ENCODE measurements at regions not wholly inside any gene's neighbourhood (a gene's known extent, or its start where the extent isn't known, plus 50 kb on each side); places are given as distances from the start of the nearest gene placed in this dataset.

DNA sequence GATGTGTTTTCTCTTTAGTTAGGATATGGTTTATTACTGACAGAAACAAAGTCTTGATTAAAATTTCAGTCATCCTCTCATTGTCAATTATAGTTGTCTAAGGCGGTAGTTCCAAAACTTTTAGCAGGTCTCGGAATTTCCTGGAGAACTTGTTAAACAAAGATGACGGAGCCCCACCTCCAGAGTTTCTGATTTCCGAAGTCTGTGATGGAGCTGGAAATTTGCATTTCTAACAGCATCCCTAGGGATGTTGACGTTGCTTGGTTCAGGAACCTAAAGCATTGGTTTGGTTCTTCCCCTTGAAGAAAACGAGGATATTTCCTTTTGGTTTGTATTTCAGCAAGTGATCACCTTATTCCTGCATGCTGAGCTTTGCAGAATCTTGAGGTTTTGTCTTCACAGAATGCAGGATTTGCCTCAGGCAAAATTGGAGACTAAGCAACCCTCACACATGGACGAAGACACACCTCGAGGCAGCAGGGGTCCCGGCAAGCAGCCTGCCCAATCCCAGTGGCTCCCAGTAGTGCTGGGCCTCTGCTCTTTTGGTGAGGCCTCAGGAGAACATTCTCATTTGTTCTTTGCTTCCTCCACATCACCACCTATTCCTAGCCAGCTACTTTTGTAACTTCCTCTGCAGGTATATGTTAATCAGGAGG is 187.1 kb upstream of the PHACTR1 start:
- no peak overlapping the region for H3K27ac Mint-ChIP-seq
- TF ChIP-seq FOXJ3 (CRISPR knock-in tag; IDR thresholded peaks at IDR 0.05; ENCODE audit: borderline replicate concordance): no peak
- TF ChIP-seq GTF2I (CRISPR knock-in tag; conservative IDR thresholded peaks at IDR 0.05): no peak
- TF ChIP-seq ZNF317 (CRISPR knock-in tag; IDR thresholded peaks at IDR 0.05; ENCODE audit: borderline replicate concordance, low read depth): no peak

DNA sequence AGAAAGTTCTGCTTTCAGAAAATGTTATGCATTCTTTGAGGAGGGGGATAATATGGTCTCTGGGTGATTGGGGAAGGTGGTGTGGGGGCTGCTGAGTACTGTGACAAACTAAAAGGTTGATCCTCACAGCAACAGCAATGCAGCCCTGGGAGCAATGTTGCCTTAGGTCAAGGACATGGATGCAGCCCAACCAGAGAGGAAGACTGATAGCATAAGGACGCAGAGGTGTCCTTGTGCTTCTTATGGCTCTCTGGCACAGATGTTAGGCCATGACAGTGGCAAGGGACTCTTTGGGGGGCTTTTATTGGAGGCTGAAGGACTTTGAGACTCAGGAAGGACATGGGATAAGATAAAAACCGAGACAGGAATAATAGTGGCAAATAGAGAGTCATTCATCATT is 186.2 kb upstream of the PHACTR1 start:
- H3K36me3 Mint-ChIP-seq: no peaks in the 10 kb centered on the region
- CTCF ChIA-PET: no interaction called here
- TF ChIP-seq CBFB (CRISPR knock-in tag; IDR thresholded peaks at IDR 0.05; ENCODE audit: low read depth) (no peak), GABPB1 (CRISPR knock-in tag; IDR thresholded peaks at IDR 0.05) (no peak), RORB (CRISPR knock-in tag; IDR thresholded peaks at IDR 0.05) (no peak)
- ATAC-seq: no peak
- H3K4me3 Mint-ChIP-seq: no peak overlapping the region
- no peak overlapping the region for H3K27ac Mint-ChIP-seq
- DNase-seq (ENCODE audit: low spot score): no peak
- H3K9me3 Mint-ChIP-seq: no peaks in the 10 kb centered on the region
- POLR2A ChIA-PET: no interaction called here
- no peaks in the 10 kb centered on the region for H3K27me3 Mint-ChIP-seq (ENCODE audit: low read depth)
- H3K4me1 Mint-ChIP-seq: peaks cover 21% of the 10 kb centered on the region

More for the DNA sequence above, 187.1 kb upstream of the PHACTR1 start:
- Mint-ChIP-seq H3K4me3 (no peak overlapping the region), H3K36me3 (no peaks in the 10 kb centered on the region), H3K4me1 (peaks cover 21% of the 10 kb centered on the region), H3K9me3 (peaks cover 2% of the 10 kb centered on the region), H3K27me3 (ENCODE audit: low read depth) (no peaks in the 10 kb centered on the region)
- CTCF ChIA-PET: interaction anchor here (0.7 kb wide), 1 partner anchor 25 kb away, joined by 4 read pairs; no protein-coding TSS in a partner anchor
- peak; percentile 81 for ATAC-seq
- DNase-seq (ENCODE audit: low spot score): peak; percentile 13
- POLR2A ChIA-PET: no interaction called here

DNA sequence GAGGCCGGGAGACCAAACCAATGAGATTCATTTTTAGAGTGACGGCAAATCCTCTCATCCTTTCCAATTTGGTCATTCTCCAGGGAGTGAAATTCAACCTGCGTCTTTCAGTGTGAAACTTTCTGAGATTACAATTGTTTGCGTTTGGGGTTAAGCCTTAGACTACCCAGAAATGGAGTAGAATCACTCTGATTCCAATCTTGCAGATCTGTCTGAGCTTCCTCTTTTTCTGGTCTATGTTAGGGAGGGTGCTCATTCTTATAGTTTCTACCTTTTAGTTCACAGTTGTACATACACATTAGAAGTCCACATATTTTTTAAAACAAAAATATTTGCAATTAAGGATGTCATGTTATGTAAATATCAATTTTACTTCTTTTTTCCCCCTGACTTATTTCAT is 183.0 kb upstream of the PHACTR1 start:
- Mint-ChIP-seq H3K4me3 (no peak overlapping the region), H3K4me1 (peaks cover 16% of the 10 kb centered on the region), H3K9me3 (no peaks in the 10 kb centered on the region), H3K36me3 (no peaks in the 10 kb centered on the region), H3K27ac (no peak overlapping the region), H3K27me3 (ENCODE audit: low read depth) (no peaks in the 10 kb centered on the region)
- ChIA-PET POLR2A (no interaction called here), CTCF (no interaction called here)
- ATAC-seq (no peak), DNase-seq (ENCODE audit: low spot score) (no peak)
- no peak for TF ChIP-seq TP53 (CRISPR knock-in tag; IDR thresholded peaks at IDR 0.05)

DNA sequence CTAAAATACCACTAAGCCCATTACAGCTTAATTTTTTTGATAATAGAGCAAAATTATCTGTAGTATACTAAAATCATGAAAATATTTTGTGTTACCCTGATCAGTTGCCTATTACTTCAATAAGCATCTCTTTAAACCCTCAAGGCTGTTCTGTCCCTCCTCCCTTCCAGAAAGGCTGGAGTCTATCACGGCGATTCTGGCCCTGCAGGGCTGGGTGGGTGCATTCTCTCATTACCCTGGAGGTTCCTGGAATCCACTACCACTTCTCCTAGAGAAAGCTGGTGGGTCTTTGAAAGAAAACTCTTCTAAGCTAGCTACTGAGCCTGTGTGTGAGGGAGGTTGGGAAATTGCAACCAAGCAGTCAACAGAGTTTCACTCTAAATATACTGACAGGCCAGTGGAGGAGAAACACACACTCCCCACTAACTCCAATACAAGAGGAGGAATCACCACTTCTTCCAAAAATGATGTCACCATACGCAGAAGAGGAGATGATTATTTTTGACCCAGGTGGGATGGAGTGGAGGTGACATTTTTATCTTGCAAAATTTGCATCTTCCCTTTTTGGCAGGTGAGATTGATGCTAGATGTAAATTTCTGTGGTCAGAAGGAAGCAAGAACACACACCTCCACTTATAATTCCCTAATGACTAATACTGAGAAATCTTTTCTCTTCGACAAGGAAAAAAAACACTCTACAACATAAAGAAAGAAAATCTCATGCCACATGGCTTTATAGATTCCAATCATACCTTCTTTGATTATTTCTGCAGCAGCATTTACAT is 182.3 kb upstream of the PHACTR1 start:
- no peak overlapping the region for H3K4me3 Mint-ChIP-seq
- CTCF ChIA-PET: no interaction called here
- H3K4me1 Mint-ChIP-seq: peaks cover 11% of the 10 kb centered on the region
- POLR2A ChIA-PET: no interaction called here
- H3K9me3 Mint-ChIP-seq: no peaks in the 10 kb centered on the region
- no peaks in the 10 kb centered on the region for H3K27me3 Mint-ChIP-seq (ENCODE audit: low read depth)
- TF ChIP-seq SMAD3 (CRISPR knock-in tag; IDR thresholded peaks at IDR 0.05; ENCODE audit: borderline replicate concordance): no peak
- TF ChIP-seq, protein P1, sequence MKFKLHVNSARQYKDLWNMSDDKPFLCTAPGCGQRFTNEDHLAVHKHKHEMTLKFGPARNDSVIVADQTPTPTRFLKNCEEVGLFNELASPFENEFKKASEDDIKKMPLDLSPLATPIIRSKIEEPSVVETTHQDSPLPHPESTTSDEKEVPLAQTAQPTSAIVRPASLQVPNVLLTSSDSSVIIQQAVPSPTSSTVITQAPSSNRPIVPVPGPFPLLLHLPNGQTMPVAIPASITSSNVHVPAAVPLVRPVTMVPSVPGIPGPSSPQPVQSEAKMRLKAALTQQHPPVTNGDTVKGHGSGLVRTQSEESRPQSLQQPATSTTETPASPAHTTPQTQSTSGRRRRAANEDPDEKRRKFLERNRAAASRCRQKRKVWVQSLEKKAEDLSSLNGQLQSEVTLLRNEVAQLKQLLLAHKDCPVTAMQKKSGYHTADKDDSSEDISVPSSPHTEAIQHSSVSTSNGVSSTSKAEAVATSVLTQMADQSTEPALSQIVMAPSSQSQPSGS (CRISPR knock-in tag; IDR thresholded peaks at IDR 0.05; ENCODE audit: borderline replicate concordance, low read depth): no peak
- TF ChIP-seq, protein P2, sequence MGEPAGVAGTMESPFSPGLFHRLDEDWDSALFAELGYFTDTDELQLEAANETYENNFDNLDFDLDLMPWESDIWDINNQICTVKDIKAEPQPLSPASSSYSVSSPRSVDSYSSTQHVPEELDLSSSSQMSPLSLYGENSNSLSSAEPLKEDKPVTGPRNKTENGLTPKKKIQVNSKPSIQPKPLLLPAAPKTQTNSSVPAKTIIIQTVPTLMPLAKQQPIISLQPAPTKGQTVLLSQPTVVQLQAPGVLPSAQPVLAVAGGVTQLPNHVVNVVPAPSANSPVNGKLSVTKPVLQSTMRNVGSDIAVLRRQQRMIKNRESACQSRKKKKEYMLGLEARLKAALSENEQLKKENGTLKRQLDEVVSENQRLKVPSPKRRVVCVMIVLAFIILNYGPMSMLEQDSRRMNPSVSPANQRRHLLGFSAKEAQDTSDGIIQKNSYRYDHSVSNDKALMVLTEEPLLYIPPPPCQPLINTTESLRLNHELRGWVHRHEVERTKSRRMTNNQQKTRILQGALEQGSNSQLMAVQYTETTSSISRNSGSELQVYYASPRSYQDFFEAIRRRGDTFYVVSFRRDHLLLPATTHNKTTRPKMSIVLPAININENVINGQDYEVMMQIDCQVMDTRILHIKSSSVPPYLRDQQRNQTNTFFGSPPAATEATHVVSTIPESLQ (CRISPR knock-in tag; IDR thresholded peaks at IDR 0.05): no peak
- TF ChIP-seq CREM (CRISPR knock-in tag; IDR thresholded peaks at IDR 0.05): no peak
- TF ChIP-seq, protein P3, sequence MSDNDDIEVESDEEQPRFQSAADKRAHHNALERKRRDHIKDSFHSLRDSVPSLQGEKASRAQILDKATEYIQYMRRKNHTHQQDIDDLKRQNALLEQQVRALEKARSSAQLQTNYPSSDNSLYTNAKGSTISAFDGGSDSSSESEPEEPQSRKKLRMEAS (CRISPR knock-in tag; IDR thresholded peaks at IDR 0.05): no peak
- TF ChIP-seq ZNF138 (CRISPR knock-in tag; conservative IDR thresholded peaks at IDR 0.05): no peak
- no peak for TF ChIP-seq SP1 (CRISPR knock-in tag; conservative IDR thresholded peaks at IDR 0.05)
- TF ChIP-seq IRF2 (CRISPR knock-in tag; IDR thresholded peaks at IDR 0.05; ENCODE audit: borderline replicate concordance, low read depth): no peak
- TF ChIP-seq ZBTB21 (CRISPR knock-in tag; IDR thresholded peaks at IDR 0.05; ENCODE audit: borderline replicate concordance): no peak
- TF ChIP-seq, protein P4, sequence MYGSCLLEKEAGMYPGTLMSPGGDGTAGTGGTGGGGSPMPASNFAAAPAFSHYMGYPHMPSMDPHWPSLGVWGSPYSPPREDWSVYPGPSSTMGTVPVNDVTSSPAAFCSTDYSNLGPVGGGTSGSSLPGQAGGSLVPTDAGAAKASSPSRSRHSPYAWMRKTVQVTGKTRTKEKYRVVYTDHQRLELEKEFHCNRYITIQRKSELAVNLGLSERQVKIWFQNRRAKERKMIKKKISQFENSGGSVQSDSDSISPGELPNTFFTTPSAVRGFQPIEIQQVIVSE (CRISPR knock-in tag; IDR thresholded peaks at IDR 0.05; ENCODE audit: borderline replicate concordance): no peak
- TF ChIP-seq, protein P5, sequence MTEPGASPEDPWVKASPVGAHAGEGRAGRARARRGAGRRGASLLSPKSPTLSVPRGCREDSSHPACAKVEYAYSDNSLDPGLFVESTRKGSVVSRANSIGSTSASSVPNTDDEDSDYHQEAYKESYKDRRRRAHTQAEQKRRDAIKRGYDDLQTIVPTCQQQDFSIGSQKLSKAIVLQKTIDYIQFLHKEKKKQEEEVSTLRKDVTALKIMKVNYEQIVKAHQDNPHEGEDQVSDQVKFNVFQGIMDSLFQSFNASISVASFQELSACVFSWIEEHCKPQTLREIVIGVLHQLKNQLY (CRISPR knock-in tag; IDR thresholded peaks at IDR 0.05): no peak
- no peak for TF ChIP-seq ZNF671 (CRISPR knock-in tag; IDR thresholded peaks at IDR 0.05)
- TF ChIP-seq TP53 (CRISPR knock-in tag; IDR thresholded peaks at IDR 0.05): no peak
- ATAC-seq (no peak), DNase-seq (ENCODE audit: low spot score) (no peak)
- H3K36me3 Mint-ChIP-seq: no peaks in the 10 kb centered on the region
- no peak overlapping the region for H3K27ac Mint-ChIP-seq
